Psoas muscle (tissue), 7 donors: ENCODE measurements at regions not wholly inside any gene's neighbourhood (a gene's known extent, or its start where the extent isn't known, plus 50 kb on each side); places are given as distances from the start of the nearest gene placed in this dataset.

Experiments
- ATAC-seq, 4 donors: fragments of 200-7000 bp; cut with Tn5 transposase; one replicate each; pipeline ENCODE4 v1.9.1; 2020; ENCODE audit warnings: moderate library complexity in 3 of 4, mild to moderate bottlenecking in 2 of 4
- DNase-seq, 2 donors: peaks; one replicate each; pipeline ENCODE4 v3.0.0-alpha.2; 2020
- H3K27ac ChIP-seq: fragments of 200-600 bp; one replicate; pipeline ENCODE4 v1.8.0; 2022
- H3K27me3 ChIP-seq, 3 donors: fragments of 200-600 bp in 1 of 3; one replicate each; pipeline versions ENCODE4 v1.6.1 to v1.8.0; 2013 to 2022; ENCODE audit warnings: low read length in 2 of 3, mild to moderate bottlenecking in 2 of 3, moderate library complexity in 1 of 3; ENCODE audit not compliant: insufficient read depth in 3 of 3
- H3K36me3 ChIP-seq, 2 donors: fragments of 200-600 bp in 1 of 2; one replicate each; pipeline versions ENCODE4 v1.6.1 to v1.8.0; 2013 to 2022; ENCODE audit warnings: low read depth in 1 of 2, mild to moderate bottlenecking in 1 of 2, moderate library complexity in 1 of 2; ENCODE audit not compliant: insufficient read depth in 1 of 2
- H3K4me1 ChIP-seq: fragments of 200-600 bp; one replicate; pipeline ENCODE4 v1.8.0; 2022
- H3K4me3 ChIP-seq: fragments of 200-600 bp; one replicate; pipeline ENCODE4 v1.8.0; 2022; ENCODE audit warnings: mild to moderate bottlenecking
- H3K9me3 ChIP-seq: fragments of 200-600 bp; one replicate; pipeline ENCODE4 v1.8.0; 2022
- WGBS, 3 donors: extraction: QIAGEN DNeasy Blood & Tissue Kit; methylation state at CpG; one replicate each; pipeline versions ENCODE4 v1.1.6 to v1.1.7; 2013; 5-methylcytosine and 5-hydroxymethylcytosine counted together
- intact Hi-C, 2 donors: fragments of 100-400 bp; cut with DNase I; formaldehyde crosslinking; loops; one replicate each; pipeline versions ENCODE4 v1.11.0 to v1.14.2; 2022
- TF ChIP-seq, protein P1 (sequence below): fragments of 200-600 bp; IDR thresholded peaks from one replicate; pipeline ENCODE4 v1.8.0; 2022; ENCODE audit warnings: antibody characterized with exemption
- donor health status: healthy with polysubstance abuse.
- donor health status: DM: no; HTN: no; CAD: no; lungs with moderate emphysema.
- donor health status: Bipolar disorder and iron deficiency.
- donor health status: healthy.
- donor health status: DM: yes; HTN: yes; CAD: no.
- donor health status: DM: no; HTN: no; CAD: no.
- donor health status: DM: yes; HTN: yes; CAD: no.

GRCh38 chr3:168312984-168313383 lies 217.3 kb upstream of the GOLIM4 start:
- Histone ChIP-seq H3K4me1 (no peaks in the 10 kb centered on the region), H3K9me3 (no peaks in the 10 kb centered on the region), H3K27me3 (no peaks in the 10 kb centered on the region), H3K4me3 (no peak overlapping the region), H3K27ac (no peak overlapping the region), H3K36me3 (no peaks in the 10 kb centered on the region)
- ATAC-seq (no peak), DNase-seq (no peak)
- intact Hi-C loops, result no loop called here
- 44 to 61% (median 56%) methylated on average over 3 to 4 of the region's 4 CpGs for WGBS, 3 donors
- TF ChIP-seq, protein P1, sequence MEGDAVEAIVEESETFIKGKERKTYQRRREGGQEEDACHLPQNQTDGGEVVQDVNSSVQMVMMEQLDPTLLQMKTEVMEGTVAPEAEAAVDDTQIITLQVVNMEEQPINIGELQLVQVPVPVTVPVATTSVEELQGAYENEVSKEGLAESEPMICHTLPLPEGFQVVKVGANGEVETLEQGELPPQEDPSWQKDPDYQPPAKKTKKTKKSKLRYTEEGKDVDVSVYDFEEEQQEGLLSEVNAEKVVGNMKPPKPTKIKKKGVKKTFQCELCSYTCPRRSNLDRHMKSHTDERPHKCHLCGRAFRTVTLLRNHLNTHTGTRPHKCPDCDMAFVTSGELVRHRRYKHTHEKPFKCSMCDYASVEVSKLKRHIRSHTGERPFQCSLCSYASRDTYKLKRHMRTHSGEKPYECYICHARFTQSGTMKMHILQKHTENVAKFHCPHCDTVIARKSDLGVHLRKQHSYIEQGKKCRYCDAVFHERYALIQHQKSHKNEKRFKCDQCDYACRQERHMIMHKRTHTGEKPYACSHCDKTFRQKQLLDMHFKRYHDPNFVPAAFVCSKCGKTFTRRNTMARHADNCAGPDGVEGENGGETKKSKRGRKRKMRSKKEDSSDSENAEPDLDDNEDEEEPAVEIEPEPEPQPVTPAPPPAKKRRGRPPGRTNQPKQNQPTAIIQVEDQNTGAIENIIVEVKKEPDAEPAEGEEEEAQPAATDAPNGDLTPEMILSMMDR, result no peak

- DNase-seq (no peak), ATAC-seq (no peak)
- H3K27me3 ChIP-seq, result no peaks in the 10 kb centered on the region
- no peak overlapping the region for H3K4me3 ChIP-seq
- intact Hi-C loops, result no loop called here
- H3K4me1 ChIP-seq, result no peaks in the 10 kb centered on the region
- H3K27ac ChIP-seq, result no peak overlapping the region
- no peaks in the 10 kb centered on the region for H3K36me3 ChIP-seq
- TF ChIP-seq, protein P1, result no peak
- H3K9me3 ChIP-seq, result peaks cover 5% of the 10 kb centered on the region
These were observed 212.2 kb upstream of the GOLIM4 start for GRCh38 chr3:168307893-168308292.

- Histone ChIP-seq H3K27me3 (no peaks in the 10 kb centered on the region), H3K4me1 (no peaks in the 10 kb centered on the region), H3K4me3 (no peak overlapping the region), H3K9me3 (no peaks in the 10 kb centered on the region), H3K27ac (no peak overlapping the region), H3K36me3 (no peaks in the 10 kb centered on the region)
- TF ChIP-seq, protein P1, result no peak
- intact Hi-C loops, result no loop called here
- ATAC-seq, result no peak
- WGBS, 3 donors, result 50 to 72% (median 51%) methylated on average over 1 of the region's 1 CpG
- no peak for DNase-seq
These were observed 199.3 kb upstream of the GOLIM4 start for GRCh38 chr3:168295027-168295426.

- intact Hi-C loops, result no loop called here
- Histone ChIP-seq H3K27ac (no peak overlapping the region), H3K4me3 (no peak overlapping the region), H3K27me3 (no peaks in the 10 kb centered on the region), H3K9me3 (no peaks in the 10 kb centered on the region), H3K4me1 (no peaks in the 10 kb centered on the region), H3K36me3 (no peaks in the 10 kb centered on the region)
- no peak for DNase-seq
- no peak for ATAC-seq
- TF ChIP-seq, protein P1, result no peak
These were observed 196.6 kb upstream of the GOLIM4 start for GRCh38 chr3:168292296-168292695.

GRCh38 chr3:168289471-168290008 lies 193.8 kb upstream of the GOLIM4 start:
- H3K36me3 ChIP-seq, result no peaks in the 10 kb centered on the region
- H3K4me1 ChIP-seq, result no peaks in the 10 kb centered on the region
- H3K9me3 ChIP-seq, result no peaks in the 10 kb centered on the region
- ATAC-seq, result no peak
- H3K27me3 ChIP-seq, result no peaks in the 10 kb centered on the region
- 40 to 46% (median 42%) methylated on average over 4 of the region's 4 CpGs for WGBS, 3 donors
- intact Hi-C loops, result no loop called here
- H3K27ac ChIP-seq, result no peak overlapping the region
- TF ChIP-seq, protein P1, result no peak
- H3K4me3 ChIP-seq, result no peak overlapping the region
- DNase-seq, result no peak
